HepG2 (cell line): ENCODE measurements at regions not wholly inside any gene's neighbourhood (a gene's known extent, or its start where the extent isn't known, plus 50 kb on each side); places are given as distances from the start of the nearest gene placed in this dataset.

Experiments used
- JARID2 ChIP-seq: sonication (generic); formaldehyde crosslinking; IDR thresholded peaks from 2 replicates; pipeline ENCODE4 v1.8.1; 2023; ENCODE audit warnings: missing genetic modification reagents, inconsistent platforms; ENCODE audit not compliant: insufficient replicate concordance
- PLRG1 ChIP-seq: fragments of 450-650 bp; conservative IDR thresholded peaks from 2 replicates; pipeline ENCODE4 v1.6.1; 2016
- RARA ChIP-seq: IDR thresholded peaks from 2 replicates; pipeline ENCODE4 v1.6.1; 2016; ENCODE audit warnings: missing genetic modification reagents, missing compliant biosample characterization
- RFXAP ChIP-seq: sonication (generic); formaldehyde crosslinking; IDR thresholded peaks from 2 replicates; pipeline ENCODE4 v1.4.0; 2020; ENCODE audit warnings: missing genetic modification reagents, borderline replicate concordance
- RXRB ChIP-seq: IDR thresholded peaks from 2 replicates; pipeline ENCODE4 v1.6.1; 2016; ENCODE audit warnings: borderline replicate concordance, missing genetic modification reagents, missing compliant biosample characterization
- SRY ChIP-seq: sonication (generic); formaldehyde crosslinking; IDR thresholded peaks from 2 replicates; pipeline ENCODE4 v1.8.0; 2022; ENCODE audit warnings: mild to moderate bottlenecking, missing genetic modification reagents
- ZNF180 ChIP-seq: sonication (generic); formaldehyde crosslinking; IDR thresholded peaks from 2 replicates; pipeline ENCODE4 v1.4.0; 2020; ENCODE audit warnings: low read depth, missing genetic modification reagents, borderline replicate concordance
- ZNF235 ChIP-seq: sonication (generic); formaldehyde crosslinking; IDR thresholded peaks from 2 replicates; pipeline ENCODE4 v1.8.1; 2023; ENCODE audit warnings: mild to moderate bottlenecking, missing genetic modification reagents, borderline replicate concordance
- ZNF280B ChIP-seq: sonication (generic); formaldehyde crosslinking; IDR thresholded peaks from 2 replicates; pipeline ENCODE4 v1.5.0; 2020; ENCODE audit warnings: missing genetic modification reagents, mild to moderate bottlenecking, borderline replicate concordance
- ZNF382 ChIP-seq: sonication (generic); formaldehyde crosslinking; IDR thresholded peaks from 2 replicates; pipeline ENCODE4 v1.5.0; 2020; ENCODE audit warnings: missing genetic modification reagents, mild to moderate bottlenecking, borderline replicate concordance
- ZNF383 ChIP-seq: sonication (generic); formaldehyde crosslinking; IDR thresholded peaks from 2 replicates; pipeline ENCODE4 v1.4.0; 2020; ENCODE audit warnings: missing genetic modification reagents, mild to moderate bottlenecking, borderline replicate concordance
- ZNF569 ChIP-seq: sonication (generic); formaldehyde crosslinking; IDR thresholded peaks from 2 replicates; pipeline ENCODE4 v1.5.0; 2020; ENCODE audit warnings: mild to moderate bottlenecking, missing genetic modification reagents, moderate library complexity, borderline replicate concordance
- ZNF605 ChIP-seq: sonication (generic); formaldehyde crosslinking; IDR thresholded peaks from 2 replicates; pipeline ENCODE4 v1.8.0; 2022; ENCODE audit warnings: mild to moderate bottlenecking, missing genetic modification reagents
- ZNF614 ChIP-seq: IDR thresholded peaks from 2 replicates; pipeline ENCODE4 v1.6.1; 2018; ENCODE audit warnings: missing biosample characterization, missing genetic modification reagents, inconsistent platforms, borderline replicate concordance
- ZNF784 ChIP-seq: sonication (generic); formaldehyde crosslinking; IDR thresholded peaks from 2 replicates; pipeline ENCODE4 v1.5.1; 2020; ENCODE audit warnings: missing genetic modification reagents, mild to moderate bottlenecking, borderline replicate concordance
- TF ChIP-seq, protein P1 (sequence below): sonication (generic); formaldehyde crosslinking; IDR thresholded peaks from 2 replicates; pipeline ENCODE4 v1.4.0; 2020; ENCODE audit warnings: mild to moderate bottlenecking, missing genetic modification reagents
- TF ChIP-seq, protein P2 (sequence below): sonication (generic); formaldehyde crosslinking; IDR thresholded peaks from 2 replicates; pipeline ENCODE4 v1.5.1; 2020; ENCODE audit warnings: mild to moderate bottlenecking, missing genetic modification reagents, borderline replicate concordance
- TF ChIP-seq, protein P3 (sequence below): sonication (generic); formaldehyde crosslinking; IDR thresholded peaks from 2 replicates; pipeline ENCODE4 v1.4.0; 2020; ENCODE audit warnings: missing genetic modification reagents

- TF ChIP-seq, protein P1, sequence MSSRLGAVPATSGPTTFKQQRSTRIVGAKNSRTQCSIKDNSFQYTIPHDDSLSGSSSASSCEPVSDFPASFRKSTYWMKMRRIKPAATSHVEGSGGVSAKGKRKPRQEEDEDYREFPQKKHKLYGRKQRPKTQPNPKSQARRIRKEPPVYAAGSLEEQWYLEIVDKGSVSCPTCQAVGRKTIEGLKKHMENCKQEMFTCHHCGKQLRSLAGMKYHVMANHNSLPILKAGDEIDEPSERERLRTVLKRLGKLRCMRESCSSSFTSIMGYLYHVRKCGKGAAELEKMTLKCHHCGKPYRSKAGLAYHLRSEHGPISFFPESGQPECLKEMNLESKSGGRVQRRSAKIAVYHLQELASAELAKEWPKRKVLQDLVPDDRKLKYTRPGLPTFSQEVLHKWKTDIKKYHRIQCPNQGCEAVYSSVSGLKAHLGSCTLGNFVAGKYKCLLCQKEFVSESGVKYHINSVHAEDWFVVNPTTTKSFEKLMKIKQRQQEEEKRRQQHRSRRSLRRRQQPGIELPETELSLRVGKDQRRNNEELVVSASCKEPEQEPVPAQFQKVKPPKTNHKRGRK (CRISPR knock-in tag): no peak
- TF ChIP-seq ZNF614 (CRISPR knock-in tag) (peak; percentile 94; the same call in 1 of the 2 replicates), RARA (CRISPR knock-in tag) (peak; percentile 97), ZNF383 (CRISPR knock-in tag) (no peak), ZNF235 (CRISPR knock-in tag) (peak; percentile 79; the same call in 1 of the 2 replicates), PLRG1 (no peak), ZNF784 (CRISPR knock-in tag) (peak; percentile 71; the same call in 1 of the 2 replicates), ZNF605 (CRISPR knock-in tag) (no peak; the same call in 1 of the 2 replicates), JARID2 (CRISPR knock-in tag) (peak; percentile 99), ZNF382 (no peak), ZNF280B (CRISPR knock-in tag) (peak; percentile 100), ZNF569 (CRISPR knock-in tag) (peak; percentile 92; the same call in 1 of the 2 replicates), SRY (CRISPR knock-in tag) (peak; percentile 99), RFXAP (CRISPR knock-in tag) (peak; percentile 94), RXRB (CRISPR knock-in tag) (peak; percentile 98), ZNF180 (peak; percentile 100; the same call in 1 of the 2 replicates)
- TF ChIP-seq, protein P2, sequence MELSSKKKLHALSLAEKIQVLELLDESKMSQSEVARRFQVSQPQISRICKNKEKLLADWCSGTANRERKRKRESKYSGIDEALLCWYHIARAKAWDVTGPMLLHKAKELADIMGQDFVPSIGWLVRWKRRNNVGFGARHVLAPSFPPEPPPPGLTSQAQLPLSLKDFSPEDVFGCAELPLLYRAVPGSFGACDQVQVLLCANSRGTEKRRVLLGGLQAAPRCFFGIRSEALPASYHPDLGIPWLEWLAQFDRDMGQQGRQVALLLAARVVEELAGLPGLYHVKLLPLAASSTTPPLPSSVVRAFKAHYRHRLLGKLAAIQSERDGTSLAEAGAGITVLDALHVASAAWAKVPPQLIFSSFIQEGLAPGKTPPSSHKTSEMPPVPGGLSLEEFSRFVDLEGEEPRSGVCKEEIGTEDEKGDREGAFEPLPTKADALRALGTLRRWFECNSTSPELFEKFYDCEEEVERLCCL (CRISPR knock-in tag): peak; percentile 98; the same call in 1 of the 2 replicates
- TF ChIP-seq, protein P3, sequence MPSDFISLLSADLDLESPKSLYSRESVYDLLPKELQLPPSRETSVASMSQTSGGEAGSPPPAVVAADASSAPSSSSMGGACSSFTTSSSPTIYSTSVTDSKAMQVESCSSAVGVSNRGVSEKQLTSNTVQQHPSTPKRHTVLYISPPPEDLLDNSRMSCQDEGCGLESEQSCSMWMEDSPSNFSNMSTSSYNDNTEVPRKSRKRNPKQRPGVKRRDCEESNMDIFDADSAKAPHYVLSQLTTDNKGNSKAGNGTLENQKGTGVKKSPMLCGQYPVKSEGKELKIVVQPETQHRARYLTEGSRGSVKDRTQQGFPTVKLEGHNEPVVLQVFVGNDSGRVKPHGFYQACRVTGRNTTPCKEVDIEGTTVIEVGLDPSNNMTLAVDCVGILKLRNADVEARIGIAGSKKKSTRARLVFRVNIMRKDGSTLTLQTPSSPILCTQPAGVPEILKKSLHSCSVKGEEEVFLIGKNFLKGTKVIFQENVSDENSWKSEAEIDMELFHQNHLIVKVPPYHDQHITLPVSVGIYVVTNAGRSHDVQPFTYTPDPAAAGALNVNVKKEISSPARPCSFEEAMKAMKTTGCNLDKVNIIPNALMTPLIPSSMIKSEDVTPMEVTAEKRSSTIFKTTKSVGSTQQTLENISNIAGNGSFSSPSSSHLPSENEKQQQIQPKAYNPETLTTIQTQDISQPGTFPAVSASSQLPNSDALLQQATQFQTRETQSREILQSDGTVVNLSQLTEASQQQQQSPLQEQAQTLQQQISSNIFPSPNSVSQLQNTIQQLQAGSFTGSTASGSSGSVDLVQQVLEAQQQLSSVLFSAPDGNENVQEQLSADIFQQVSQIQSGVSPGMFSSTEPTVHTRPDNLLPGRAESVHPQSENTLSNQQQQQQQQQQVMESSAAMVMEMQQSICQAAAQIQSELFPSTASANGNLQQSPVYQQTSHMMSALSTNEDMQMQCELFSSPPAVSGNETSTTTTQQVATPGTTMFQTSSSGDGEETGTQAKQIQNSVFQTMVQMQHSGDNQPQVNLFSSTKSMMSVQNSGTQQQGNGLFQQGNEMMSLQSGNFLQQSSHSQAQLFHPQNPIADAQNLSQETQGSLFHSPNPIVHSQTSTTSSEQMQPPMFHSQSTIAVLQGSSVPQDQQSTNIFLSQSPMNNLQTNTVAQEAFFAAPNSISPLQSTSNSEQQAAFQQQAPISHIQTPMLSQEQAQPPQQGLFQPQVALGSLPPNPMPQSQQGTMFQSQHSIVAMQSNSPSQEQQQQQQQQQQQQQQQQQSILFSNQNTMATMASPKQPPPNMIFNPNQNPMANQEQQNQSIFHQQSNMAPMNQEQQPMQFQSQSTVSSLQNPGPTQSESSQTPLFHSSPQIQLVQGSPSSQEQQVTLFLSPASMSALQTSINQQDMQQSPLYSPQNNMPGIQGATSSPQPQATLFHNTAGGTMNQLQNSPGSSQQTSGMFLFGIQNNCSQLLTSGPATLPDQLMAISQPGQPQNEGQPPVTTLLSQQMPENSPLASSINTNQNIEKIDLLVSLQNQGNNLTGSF (CRISPR knock-in tag): peak; percentile 98
These were observed 114.4 kb downstream of the CEBPB start (continued) for GRCh38 chr20:50304923-50305635.
